GM10847 (cell line): ENCODE measurements at regions not wholly inside any gene's neighbourhood (a gene's known extent, or its start where the extent isn't known, plus 50 kb on each side); places are given as distances from the start of the nearest gene placed in this dataset.
A peak's percentile ranks its signal among the peaks of the same experiment; 100 is the strongest.

Experiments used
- POLR2A ChIP-seq: IDR thresholded peaks from 2 replicates; pipeline ENCODE4 v1.6.1; 2011; ENCODE audit not compliant: insufficient read length; ENCODE audit errors: extremely low read depth

- no peak for TF ChIP-seq POLR2A
Observed at GRCh38 chr12:107864235-107864634, 89.7 kb downstream of the ASCL4 start.

- no peak for TF ChIP-seq POLR2A
Observed at GRCh38 chr12:107873223-107873622, 98.7 kb downstream of the ASCL4 start.

GRCh38 chr12:107875786-107876185 lies 101.3 kb downstream of the ASCL4 start:
- no peak for TF ChIP-seq POLR2A

- no peak for TF ChIP-seq POLR2A
Observed at GRCh38 chr12:107884769-107885694, 110.5 kb downstream of the ASCL4 start.

- TF ChIP-seq POLR2A = no peak
Observed at GRCh38 chr12:107888789-107889188, 114.3 kb downstream of the ASCL4 start.

GRCh38 chr12:107891967-107892366 lies 117.5 kb downstream of the ASCL4 start:
- TF ChIP-seq POLR2A = no peak

- TF ChIP-seq POLR2A = no peak
Observed at GRCh38 chr12:107894589-107894988, 120.1 kb downstream of the ASCL4 start.

- TF ChIP-seq POLR2A = no peak
Observed at GRCh38 chr12:107895966-107896365, 121.5 kb downstream of the ASCL4 start.

GRCh38 chr12:107900588-107900987 lies 126.1 kb downstream of the ASCL4 start:
- TF ChIP-seq POLR2A = no peak

- TF ChIP-seq POLR2A = peak; percentile 50
Observed at GRCh38 chr12:107903341-107904061, 129.0 kb downstream of the ASCL4 start.

- TF ChIP-seq POLR2A = no peak
Observed at GRCh38 chr12:107906707-107907106, 132.2 kb downstream of the ASCL4 start.

- no peak for TF ChIP-seq POLR2A
Observed at GRCh38 chr12:107912421-107913004, 138.0 kb downstream of the ASCL4 start.

- TF ChIP-seq POLR2A = no peak
Observed at GRCh38 chr12:107914460-107914977, 140.0 kb downstream of the ASCL4 start.

- no peak for TF ChIP-seq POLR2A
Observed at GRCh38 chr12:107917912-107918800, 143.7 kb downstream of the ASCL4 start.

- TF ChIP-seq POLR2A = no peak
Observed at GRCh38 chr12:107921062-107921461, 146.6 kb downstream of the ASCL4 start.
